GM18499 (cell line): ENCODE measurements at regions not wholly inside any gene's neighbourhood (a gene's known extent, or its start where the extent isn't known, plus 50 kb on each side); places are given as distances from the start of the nearest gene placed in this dataset.
"Not testable (repeated sequence)": the region's sequence is repeated elsewhere in the genome, so short reads cannot be mapped to it uniquely, and the experiment has no call there.

Source experiments
- ATAC-seq: cut with Tn5 transposase; IDR thresholded peaks from one replicate; pipeline ENCODE4 v1.9.1; 2021; ENCODE audit warnings: moderate number of reproducible peaks; ENCODE audit not compliant: insufficient read depth, unreplicated experiment

DNA sequence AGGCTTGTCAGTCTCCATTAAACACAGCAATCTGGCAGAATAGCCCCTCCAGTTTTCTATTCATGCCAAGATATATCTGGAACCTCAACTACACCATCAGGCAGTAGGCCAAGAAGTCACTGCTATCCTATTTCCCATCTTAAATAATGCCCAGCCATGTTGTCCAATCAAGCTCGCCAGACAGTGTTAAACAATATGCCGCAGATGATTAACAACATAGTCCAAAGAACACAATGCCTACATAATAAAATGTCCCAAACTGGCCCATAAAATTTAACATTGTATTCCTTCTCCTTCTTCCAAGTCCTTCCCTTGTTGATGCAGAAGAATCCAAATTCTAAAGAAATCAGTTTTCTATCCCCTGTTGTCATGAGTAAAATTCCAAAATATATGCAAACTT is 427.4 kb upstream of the PPP2R3A start:
- ATAC-seq = no peak

DNA sequence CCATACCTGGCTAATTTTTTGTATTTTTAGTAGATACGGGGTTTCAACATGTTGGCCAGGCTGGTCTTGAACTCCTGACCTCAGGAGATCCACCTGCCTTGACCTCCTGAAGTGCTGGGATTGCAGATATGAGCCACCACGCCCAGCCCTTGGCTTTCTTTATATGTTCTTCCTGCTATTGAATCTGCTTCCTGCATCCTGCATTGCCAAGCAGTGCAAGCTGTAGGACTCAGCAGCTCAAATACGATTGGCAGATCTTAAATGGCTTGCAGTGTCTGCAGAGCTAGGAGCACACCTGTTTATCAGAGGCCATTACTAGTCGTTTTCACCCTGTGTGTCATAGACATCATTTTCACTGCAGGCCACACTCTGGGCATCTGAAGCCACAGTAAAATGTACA is 426.2 kb upstream of the PPP2R3A start:
- ATAC-seq = no peak

DNA sequence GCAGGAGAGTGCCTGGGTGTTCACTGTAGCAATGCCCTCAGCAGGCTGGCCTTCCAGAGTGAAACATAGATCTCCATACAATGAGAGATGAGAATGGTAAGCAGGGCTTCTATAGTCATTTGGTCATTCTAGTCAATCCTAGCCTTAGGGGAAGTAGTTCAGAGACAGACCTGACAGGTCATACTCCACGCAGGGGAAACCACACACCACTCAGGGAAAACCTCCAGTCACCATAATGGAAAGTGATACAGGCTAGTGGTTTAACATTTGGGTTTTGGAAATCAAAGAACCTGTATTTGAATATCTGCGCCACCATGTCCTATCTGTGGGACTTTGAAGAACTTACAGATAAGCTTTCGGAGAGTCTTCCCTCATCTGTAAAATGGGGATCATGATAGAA is 425.7 kb upstream of the PPP2R3A start:
- no peak for ATAC-seq

- no peak for ATAC-seq
Measured at GRCh38 chr3:135549928-135550494, 415.5 kb upstream of the PPP2R3A start.

DNA sequence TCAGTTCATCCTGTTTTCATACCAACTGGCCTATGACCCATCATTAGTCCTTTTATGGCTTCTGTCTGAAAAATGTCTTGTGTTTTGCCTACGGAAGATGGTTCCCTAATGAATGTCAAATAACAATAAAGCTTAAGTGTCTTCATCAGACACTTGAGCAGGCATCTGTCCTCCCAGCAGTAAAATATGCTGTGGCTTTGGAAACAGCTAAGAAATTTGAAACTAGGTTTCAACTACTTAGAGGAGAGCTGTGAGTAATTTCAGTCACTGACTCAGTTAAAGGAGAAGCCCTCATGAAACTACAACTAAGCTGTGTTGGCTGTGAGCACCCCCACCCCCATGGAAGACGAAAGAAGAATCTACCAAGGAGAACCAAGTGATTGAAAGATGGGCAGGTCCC is 409.4 kb upstream of the PPP2R3A start:
- no peak for ATAC-seq

DNA sequence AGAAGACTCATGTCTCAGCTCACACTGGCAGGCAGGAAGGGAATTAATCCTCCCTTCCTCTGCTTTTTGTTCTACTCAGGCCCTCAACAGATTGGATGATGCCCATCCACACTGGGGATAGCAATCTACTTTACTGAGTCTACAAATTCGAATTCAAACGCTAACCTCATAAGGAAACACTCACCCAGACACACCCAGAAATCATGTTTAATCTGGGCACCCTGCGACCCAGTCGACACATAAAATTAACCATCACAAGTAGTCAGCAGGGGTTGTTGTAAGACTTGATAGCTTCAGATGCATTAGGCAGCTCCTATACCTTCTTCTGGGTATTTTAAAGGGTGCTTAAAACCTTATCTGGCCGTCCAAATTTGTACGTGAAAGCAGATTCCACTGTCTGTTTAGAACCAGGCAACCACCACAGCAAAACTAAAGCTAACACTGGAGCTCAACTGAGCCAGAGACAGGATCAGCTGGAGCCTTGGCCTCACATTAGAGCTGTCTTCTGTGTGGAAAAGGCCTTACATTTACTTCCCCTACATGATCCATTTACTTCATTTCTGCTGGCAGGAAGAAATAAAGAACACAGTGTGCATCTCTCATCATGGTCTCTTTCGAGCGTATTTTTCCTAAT is 407.3 kb upstream of the PPP2R3A start:
- no peak for ATAC-seq

GRCh38 chr3:135558906-135559305 is 406.6 kb upstream of the PPP2R3A start:
- no peak for ATAC-seq

DNA sequence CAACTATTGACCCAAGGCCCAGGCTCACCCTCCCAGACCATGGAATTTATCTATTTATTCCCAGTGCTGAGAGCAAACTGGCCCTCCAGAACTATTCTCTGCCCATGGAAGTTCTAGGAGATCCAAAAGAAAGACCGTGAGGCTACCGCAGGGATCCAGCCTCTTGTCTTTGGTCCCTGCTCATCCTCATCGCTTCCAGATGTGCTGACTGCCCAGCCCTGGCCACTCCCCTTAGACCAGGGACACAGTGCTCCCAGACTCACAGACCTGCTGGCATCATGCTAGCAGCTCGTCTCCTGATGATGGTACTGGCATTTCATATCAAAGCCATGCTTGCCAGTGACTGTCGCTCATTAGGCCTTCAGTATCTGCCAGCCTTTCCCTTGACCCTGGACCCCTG is 405.7 kb upstream of the PPP2R3A start:
- ATAC-seq = no peak

DNA sequence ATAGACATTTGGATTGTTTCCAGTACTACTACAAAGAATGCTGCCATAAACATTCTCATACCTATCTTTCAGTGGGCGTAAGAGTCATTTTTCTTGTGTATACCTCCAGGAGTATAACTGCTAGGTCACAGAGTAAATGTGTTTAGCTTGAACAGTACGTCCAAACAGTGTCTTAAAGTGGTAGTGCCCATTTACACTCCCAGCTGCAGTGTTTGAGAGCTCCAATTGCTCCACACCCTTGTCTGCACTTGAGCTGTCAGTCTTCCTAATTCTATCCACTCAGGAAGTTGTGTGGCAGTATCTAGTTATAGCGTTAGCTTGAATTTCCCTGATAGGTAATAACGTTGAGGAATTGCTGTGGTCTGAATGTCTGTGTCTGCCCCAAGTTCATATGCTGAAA is 404.7 kb upstream of the PPP2R3A start:
- ATAC-seq = no peak

GRCh38 chr3:135564696-135565095 is 400.8 kb upstream of the PPP2R3A start:
- no peak for ATAC-seq

- no peak for ATAC-seq
Measured at GRCh38 chr3:135565546-135565945, 400.0 kb upstream of the PPP2R3A start.

GRCh38 chr3:135567223-135567622 is 398.3 kb upstream of the PPP2R3A start:
- ATAC-seq = no peak

GRCh38 chr3:135576751-135577150 is 388.8 kb upstream of the PPP2R3A start:
- no peak for ATAC-seq

DNA sequence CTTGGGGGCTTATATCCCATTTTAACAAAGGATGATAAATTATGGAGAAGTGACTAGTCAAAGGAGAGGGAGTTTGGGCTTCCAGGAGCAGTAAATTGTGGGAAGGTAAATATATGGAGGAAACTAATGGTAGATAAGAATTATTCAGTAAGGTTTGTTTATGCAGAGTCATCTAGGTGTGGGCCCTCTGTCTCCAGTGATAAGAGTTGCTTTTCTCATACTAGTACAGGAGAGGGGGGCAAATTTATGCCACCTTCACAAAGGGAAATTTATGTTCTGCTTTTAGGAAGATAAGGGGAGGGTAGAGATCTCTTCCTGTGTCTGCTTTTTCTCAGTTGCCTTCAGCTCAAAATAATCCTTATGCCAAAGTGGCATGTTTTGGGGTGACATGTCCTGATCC is 383.7 kb upstream of the PPP2R3A start:
- ATAC-seq = no peak

DNA sequence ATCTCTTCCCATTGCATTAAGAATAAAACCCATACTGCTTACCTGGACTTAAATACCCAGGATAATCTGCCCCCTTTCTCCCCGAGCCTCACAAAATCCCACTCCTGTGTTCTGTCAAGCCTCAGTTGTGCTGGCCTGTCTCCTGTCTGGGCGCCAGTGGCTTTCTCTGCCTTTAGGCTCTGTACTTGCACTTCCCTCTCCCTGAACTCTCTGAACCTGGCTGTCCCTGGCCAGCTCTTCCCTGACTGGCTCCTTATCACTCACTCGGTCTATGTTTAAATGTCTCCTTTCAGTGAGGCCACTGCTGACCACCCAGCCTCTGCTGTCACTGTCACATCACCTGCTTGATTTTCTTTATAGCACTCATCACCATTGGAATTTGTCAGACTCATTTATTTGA is 382.7 kb upstream of the PPP2R3A start:
- no peak for ATAC-seq

DNA sequence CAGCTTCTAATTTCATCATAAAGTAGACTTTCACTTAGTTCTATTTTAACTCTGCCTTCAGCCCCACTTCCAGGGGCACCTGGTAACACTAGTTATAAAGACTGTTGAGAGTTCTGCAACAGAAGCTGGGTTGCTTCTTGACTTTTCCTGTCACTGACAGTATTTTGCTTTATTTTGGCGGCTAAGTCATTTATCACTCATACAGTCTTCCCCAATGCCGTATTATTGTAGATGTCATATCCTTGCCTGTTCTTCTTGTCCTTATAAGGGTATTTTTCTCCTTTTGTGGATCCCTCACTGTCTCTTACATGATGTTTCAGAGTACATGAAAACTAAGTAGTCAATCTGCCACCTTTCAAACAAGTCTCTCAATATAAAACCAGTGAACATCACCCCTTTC is 369.0 kb upstream of the PPP2R3A start:
- no peak for ATAC-seq

DNA sequence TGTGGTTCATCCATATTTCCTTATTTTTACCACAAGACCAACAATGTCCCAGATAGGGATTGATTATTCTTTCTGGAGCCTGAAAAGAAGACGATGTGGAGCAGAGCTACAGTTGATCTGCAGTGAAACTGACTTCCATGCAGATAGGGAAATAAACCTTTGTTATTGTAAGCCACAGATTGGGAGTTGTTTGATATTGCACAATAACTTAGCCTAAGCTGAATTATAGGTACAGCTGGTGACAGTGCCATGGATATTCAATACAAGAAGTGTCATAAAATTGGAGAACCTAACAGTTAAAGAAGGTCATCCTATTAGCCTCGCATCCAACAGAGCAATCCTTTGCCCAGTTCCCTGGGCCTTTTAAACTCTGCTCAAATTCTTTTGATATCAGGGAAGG is 367.7 kb upstream of the PPP2R3A start:
- no peak for ATAC-seq

DNA sequence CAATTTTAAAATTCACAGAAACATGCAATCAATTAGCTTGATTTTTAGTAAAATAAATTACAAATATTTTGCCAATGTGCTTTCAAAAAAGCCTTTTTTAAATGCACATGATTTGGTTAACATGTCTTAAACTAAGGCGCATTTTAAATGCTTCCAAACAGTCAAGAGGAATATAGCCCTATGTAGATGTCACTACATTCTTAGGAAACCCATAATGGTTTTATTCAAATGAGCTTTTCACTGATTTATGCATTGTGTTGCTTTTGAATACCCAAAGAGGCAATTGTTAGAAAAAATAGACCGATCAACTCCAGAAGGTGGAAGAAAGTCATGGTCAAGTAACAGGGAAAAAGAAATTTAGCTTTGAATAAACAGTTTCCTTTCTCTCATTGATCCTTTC is 366.9 kb upstream of the PPP2R3A start:
- ATAC-seq = no peak

- not testable (repeated sequence) for ATAC-seq
Measured at GRCh38 chr3:135604512-135604911, 361.0 kb upstream of the PPP2R3A start.

DNA sequence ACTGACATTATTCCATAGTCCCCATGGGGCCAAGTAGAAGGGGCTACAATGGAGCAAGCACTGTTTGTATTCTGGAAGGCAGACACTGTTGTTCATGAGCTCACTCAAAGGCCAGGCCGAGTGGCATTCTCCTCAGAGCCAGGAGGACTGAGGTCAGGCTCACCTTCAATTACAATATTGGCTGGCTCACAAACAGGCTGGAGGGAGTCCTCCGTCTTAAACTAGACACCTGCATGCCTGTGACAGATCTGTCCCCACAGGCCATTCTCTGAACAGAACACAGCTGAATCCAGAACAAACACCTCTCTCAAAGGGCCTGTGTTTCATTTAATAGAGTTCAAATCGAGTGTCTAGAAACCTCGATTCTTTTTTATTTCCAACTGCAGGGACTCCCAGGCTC is 347.4 kb upstream of the PPP2R3A start:
- ATAC-seq = no peak

GRCh38 chr3:135621184-135621920 is 344.2 kb upstream of the PPP2R3A start:
- ATAC-seq = no peak

- ATAC-seq = no peak
Measured at GRCh38 chr3:135622215-135622614, 343.3 kb upstream of the PPP2R3A start.
